ENCODE measurements at regions not wholly inside any gene's neighbourhood (a gene's known extent, or its start where the extent isn't known, plus 50 kb on each side); places are given as distances from the start of the nearest gene placed in this dataset.

- ChIA-PET POLR2A (no interaction called here), CTCF (no interaction called here)
- TF ChIP-seq CTCF (IDR thresholded peaks at IDR 0.05) = no peak
- intact Hi-C loops (cut with micrococcal nuclease) = no loop called here
- H3K27me3 Mint-ChIP-seq = no peaks in the 10 kb centered on the region
- DNase-seq (no peak), ATAC-seq (no peak)
- no peak overlapping the region for H3K4me3 Mint-ChIP-seq
- H3K4me1 Mint-ChIP-seq (ENCODE audit: low read depth) = no peaks in the 10 kb centered on the region
- no peak overlapping the region for H3K27ac Mint-ChIP-seq
- no peaks in the 10 kb centered on the region for H3K36me3 Mint-ChIP-seq (ENCODE audit: low read depth)
- H3K9me3 Mint-ChIP-seq = no peaks in the 10 kb centered on the region
Observed at GRCh38 chr13:59513686-59514085, 650.0 kb downstream of the DIAPH3 start.

- H3K4me1 Mint-ChIP-seq (ENCODE audit: low read depth) = no peaks in the 10 kb centered on the region
- no peaks in the 10 kb centered on the region for H3K27me3 Mint-ChIP-seq
- POLR2A ChIA-PET = no interaction called here
- no peak for TF ChIP-seq CTCF (IDR thresholded peaks at IDR 0.05)
- CTCF ChIA-PET = no interaction called here
- DNase-seq (no peak), ATAC-seq (no peak)
- H3K27ac Mint-ChIP-seq = no peak overlapping the region
- H3K36me3 Mint-ChIP-seq (ENCODE audit: low read depth) = no peaks in the 10 kb centered on the region
- intact Hi-C loops (cut with micrococcal nuclease) = no loop called here
- H3K9me3 Mint-ChIP-seq = no peaks in the 10 kb centered on the region
- H3K4me3 Mint-ChIP-seq = no peak overlapping the region
Observed at GRCh38 chr13:59514316-59514715, 649.4 kb downstream of the DIAPH3 start.

GRCh38 chr13:59519819-59520218 is 643.9 kb downstream of the DIAPH3 start:
- intact Hi-C loops (cut with micrococcal nuclease) = no loop called here
- H3K9me3 Mint-ChIP-seq = no peaks in the 10 kb centered on the region
- no peak for ATAC-seq
- ChIA-PET CTCF (interaction anchor here (1.4 kb wide), 1 partner anchor 12 kb away, joined by 4 read pairs; no protein-coding TSS in a partner anchor), POLR2A (no interaction called here)
- no peaks in the 10 kb centered on the region for H3K36me3 Mint-ChIP-seq (ENCODE audit: low read depth)
- DNase-seq = no peak
- no peak overlapping the region for H3K4me3 Mint-ChIP-seq
- no peaks in the 10 kb centered on the region for H3K4me1 Mint-ChIP-seq (ENCODE audit: low read depth)
- H3K27me3 Mint-ChIP-seq = no peaks in the 10 kb centered on the region
- TF ChIP-seq CTCF (IDR thresholded peaks at IDR 0.05) = no peak
- no peak overlapping the region for H3K27ac Mint-ChIP-seq

- intact Hi-C loops (cut with micrococcal nuclease) = no loop called here
- no peaks in the 10 kb centered on the region for H3K4me1 Mint-ChIP-seq (ENCODE audit: low read depth)
- no peak for DNase-seq
- CTCF ChIA-PET = no interaction called here
- no peak overlapping the region for H3K27ac Mint-ChIP-seq
- H3K36me3 Mint-ChIP-seq (ENCODE audit: low read depth) = no peaks in the 10 kb centered on the region
- POLR2A ChIA-PET = no interaction called here
- ATAC-seq = no peak
- H3K4me3 Mint-ChIP-seq = no peak overlapping the region
- TF ChIP-seq CTCF (IDR thresholded peaks at IDR 0.05) = no peak
- peaks cover 2% of the 10 kb centered on the region for H3K27me3 Mint-ChIP-seq
- no peaks in the 10 kb centered on the region for H3K9me3 Mint-ChIP-seq
Observed at GRCh38 chr13:59521549-59521948, 642.2 kb downstream of the DIAPH3 start.

- ChIA-PET POLR2A (no interaction called here), CTCF (no interaction called here)
- Mint-ChIP-seq H3K4me3 (no peak overlapping the region), H3K27ac (no peak overlapping the region), H3K27me3 (peaks cover 2% of the 10 kb centered on the region), H3K36me3 (ENCODE audit: low read depth) (no peaks in the 10 kb centered on the region), H3K4me1 (ENCODE audit: low read depth) (no peaks in the 10 kb centered on the region), H3K9me3 (no peaks in the 10 kb centered on the region)
- TF ChIP-seq CTCF (IDR thresholded peaks at IDR 0.05) = no peak
- DNase-seq = no peak
- intact Hi-C loops (cut with micrococcal nuclease) = no loop called here
- ATAC-seq = no peak
Observed at GRCh38 chr13:59522652-59523051, 641.1 kb downstream of the DIAPH3 start.

Measured in activated CD8-positive, alpha-beta T cell treated with anti-CD3 and anti-CD28 coated beads for 36 hours (primary cell).